NCI-H2081 (cell line): ENCODE measurements at regions not wholly inside any gene's neighbourhood (a gene's known extent, or its start where the extent isn't known, plus 50 kb on each side); places are given as distances from the start of the nearest gene placed in this dataset.
A peak's percentile ranks its signal among the peaks of the same experiment; 100 is the strongest.

Experiments
- DNase-seq, 2 experiments: peaks; one replicate each; lab custom pipeline; 2025; lab: John Stamatoyannopoulos, UW

GRCh38 chr9:108609227-108609896 lies 246.4 kb downstream of the ACTL7B start:
- no peak for DNase-seq

GRCh38 chr9:108607607-108608006 lies 248.2 kb downstream of the ACTL7B start:
- DNase-seq = no peak

GRCh38 chr9:108606401-108606800 lies 249.4 kb downstream of the ACTL7B start:
- no peak for DNase-seq

- DNase-seq = no peak
Observed at GRCh38 chr9:108603141-108603540, 252.6 kb downstream of the ACTL7B start.

- no peak for DNase-seq
Observed at GRCh38 chr9:108600896-108601295, 254.9 kb downstream of the ACTL7B start.

GRCh38 chr9:108599571-108599970 lies 256.2 kb downstream of the ACTL7B start:
- no peak for DNase-seq

- no peak for DNase-seq
Observed at GRCh38 chr9:108591121-108591520, 264.7 kb downstream of the ACTL7B start.

GRCh38 chr9:108588246-108588645 lies 267.5 kb downstream of the ACTL7B start:
- DNase-seq = no peak

GRCh38 chr9:108586471-108587139 lies 269.2 kb downstream of the ACTL7B start:
- DNase-seq = no peak

GRCh38 chr9:108584860-108585259 lies 270.9 kb downstream of the ACTL7B start:
- DNase-seq = no peak

- no peak for DNase-seq
Observed at GRCh38 chr9:108582726-108583125, 273.1 kb downstream of the ACTL7B start.

- DNase-seq = peak in 1 of 2 experiments; percentile 3
Observed at GRCh38 chr9:108579757-108580439, 275.9 kb downstream of the ACTL7B start.

- DNase-seq = no peak
Observed at GRCh38 chr9:108575276-108575675, 280.5 kb downstream of the ACTL7B start.

- DNase-seq = no peak
Observed at GRCh38 chr9:108569624-108570023, 286.2 kb downstream of the ACTL7B start.

- peak in 1 of 2 experiments; percentile 4 for DNase-seq
Observed at GRCh38 chr9:108568093-108568492, 287.7 kb downstream of the ACTL7B start.

GRCh38 chr9:108567571-108567970 lies 288.2 kb downstream of the ACTL7B start:
- DNase-seq = no peak

- DNase-seq = peak; percentile 85 to 87
Observed at GRCh38 chr9:108565651-108566378, 290.0 kb downstream of the ACTL7B start.

- no peak for DNase-seq
Observed at GRCh38 chr9:108562176-108562575, 293.6 kb downstream of the ACTL7B start.

- no peak for DNase-seq
Observed at GRCh38 chr9:108559432-108559831, 296.4 kb downstream of the ACTL7B start.

GRCh38 chr9:108554831-108555230 lies 301.0 kb downstream of the ACTL7B start:
- no peak for DNase-seq

GRCh38 chr9:108553111-108553635 lies 302.6 kb downstream of the ACTL7B start:
- peak in 1 of 2 experiments; percentile 51 for DNase-seq

- no peak for DNase-seq
Observed at GRCh38 chr9:108552459-108553040, 303.2 kb downstream of the ACTL7B start.
